Stimulated activated CD4-positive, alpha-beta T cell treated with anti-CD3 and anti-CD28 coated beads, Interleukin-12 subunit alpha, Interleukin-12 subunit beta, amount 100 ng/mL, for 48 hours (primary cell): ENCODE measurements at regions not wholly inside any gene's neighbourhood (a gene's known extent, or its start where the extent isn't known, plus 50 kb on each side); places are given as distances from the start of the nearest gene placed in this dataset.

ENCODE experiments used
- DNase-seq, 3 donors: peaks; one replicate each; pipeline ENCODE4 v3.0.0-alpha.2; 2020; ENCODE audit warnings: low read depth in 2 of 3, low spot score in 1 of 3

GRCh38 chr6:9957215-9957759 lies 457.6 kb downstream of the TFAP2A start:
- DNase-seq, result no peak

- DNase-seq, result no peak
These were observed 466.2 kb downstream of the TFAP2A start for GRCh38 chr6:9948678-9949077.

DNA sequence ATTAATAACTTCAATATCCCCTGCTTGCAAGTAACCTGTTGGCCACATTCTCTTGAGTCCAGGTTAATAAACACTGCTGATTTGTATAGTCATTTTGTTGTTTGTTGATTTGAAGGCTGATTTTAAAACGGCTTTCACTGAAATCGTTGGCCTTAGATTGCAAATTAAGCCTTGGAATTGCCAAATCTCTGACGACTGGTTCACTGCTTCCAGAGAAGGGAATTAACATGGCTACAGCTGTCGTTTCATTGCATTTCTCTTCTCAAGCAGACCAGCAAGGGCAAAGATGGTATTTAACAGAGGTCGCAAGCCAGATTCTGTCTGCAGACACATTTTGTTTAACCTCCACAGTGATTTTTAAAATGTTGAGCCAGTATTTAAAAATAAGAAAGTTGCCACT lies 470.9 kb downstream of the TFAP2A start:
- DNase-seq, result no peak

DNA sequence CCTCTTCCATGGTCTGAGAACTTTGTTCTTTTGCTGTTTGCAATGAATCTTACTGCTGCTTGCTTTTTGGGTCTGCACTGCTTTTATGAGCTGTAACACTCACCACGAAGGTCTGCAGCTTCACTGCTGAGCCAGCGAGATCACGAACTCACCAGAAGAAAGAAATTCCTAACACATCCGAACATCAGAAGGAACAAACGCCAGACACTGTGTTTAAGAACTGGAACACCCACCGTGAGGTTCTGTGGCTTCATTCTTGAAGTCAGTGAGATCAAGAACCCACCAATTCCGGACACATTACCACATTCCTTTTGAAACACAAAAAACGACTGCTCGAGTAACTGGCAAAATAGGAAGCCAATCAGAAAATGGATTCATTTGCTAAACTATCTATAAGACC lies 471.8 kb downstream of the TFAP2A start:
- no peak for DNase-seq

DNA sequence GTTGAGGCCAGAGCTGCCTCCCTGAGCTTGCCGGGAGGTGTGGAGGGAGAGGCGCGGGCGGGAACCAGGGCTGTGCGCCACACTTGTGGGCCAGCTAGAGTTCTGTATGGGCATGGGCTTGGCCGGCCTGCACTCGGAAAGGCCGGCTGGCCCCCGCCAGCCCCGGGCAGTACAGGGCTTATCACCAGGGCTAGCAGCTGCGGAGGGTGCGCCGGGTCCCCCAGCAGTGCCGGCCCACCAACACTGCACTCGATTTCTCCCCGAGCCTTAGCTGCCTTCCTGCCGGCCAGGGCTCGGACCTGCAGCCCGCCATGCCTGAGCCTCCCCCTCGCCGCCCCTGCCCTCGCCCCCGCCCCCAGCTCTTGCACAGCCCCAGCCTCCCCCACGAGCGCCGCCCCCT lies 472.7 kb downstream of the TFAP2A start:
- no peak for DNase-seq

GRCh38 chr6:9938801-9939200 lies 476.1 kb downstream of the TFAP2A start:
- no peak for DNase-seq

DNA sequence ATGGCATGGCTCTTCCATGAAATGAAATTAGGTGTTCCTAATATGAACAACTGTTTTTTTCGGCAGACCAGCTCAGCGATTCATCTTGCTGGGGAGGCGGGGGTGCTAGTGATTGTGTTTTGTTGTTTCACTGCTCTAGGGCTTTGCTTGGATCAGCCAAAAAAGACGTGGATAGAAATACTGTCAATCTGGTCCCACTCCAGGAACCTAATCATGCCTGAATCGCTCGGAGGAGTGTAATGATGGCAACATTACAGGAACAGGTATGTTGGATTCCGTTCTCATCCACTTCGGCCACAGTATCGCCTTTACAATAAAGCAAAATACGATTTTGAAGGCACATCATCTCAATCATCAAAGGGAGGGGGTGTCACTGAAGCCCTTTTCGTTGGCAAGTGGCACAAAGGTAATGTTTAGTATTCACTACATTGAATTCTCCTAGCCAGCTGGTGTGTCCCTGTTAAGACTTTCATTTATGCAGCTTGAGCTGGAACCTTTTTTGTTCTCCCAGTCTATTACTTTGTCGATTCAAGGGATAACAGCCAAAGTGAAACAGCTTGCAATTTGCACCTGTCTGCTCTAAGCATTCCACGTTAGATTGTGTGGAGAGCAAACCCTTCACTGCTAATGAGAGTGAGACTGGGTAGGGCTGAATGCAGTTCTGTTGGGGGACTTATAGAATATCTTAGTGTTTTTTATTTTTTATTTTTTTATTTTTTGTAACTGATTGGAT lies 477.7 kb downstream of the TFAP2A start:
- DNase-seq, result no peak

GRCh38 chr6:9936551-9936950 lies 478.3 kb downstream of the TFAP2A start:
- DNase-seq, result no peak

GRCh38 chr6:9933677-9934076 lies 481.2 kb downstream of the TFAP2A start:
- no peak for DNase-seq

GRCh38 chr6:9927275-9927674 lies 487.6 kb downstream of the TFAP2A start:
- no peak for DNase-seq

DNA sequence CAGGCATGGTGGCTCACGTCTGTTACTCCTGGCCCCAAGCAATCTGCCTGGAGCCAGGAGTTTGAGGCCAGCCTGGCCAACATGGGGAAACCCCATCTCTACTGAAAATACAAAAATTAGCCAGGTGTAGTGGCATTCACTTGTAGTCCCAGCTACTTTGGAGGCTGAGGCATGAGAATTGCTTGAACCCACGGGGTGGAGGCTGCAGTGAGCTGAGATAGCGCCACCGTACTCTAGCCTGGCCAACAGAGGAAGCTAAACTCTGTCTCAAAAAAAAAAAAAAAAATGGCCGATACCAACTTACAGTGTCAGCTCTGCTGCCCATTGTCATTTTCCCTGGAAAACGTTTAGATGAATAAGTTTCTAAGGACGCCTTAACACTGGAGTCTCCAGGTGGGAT lies 489.9 kb downstream of the TFAP2A start:
- no peak for DNase-seq

DNA sequence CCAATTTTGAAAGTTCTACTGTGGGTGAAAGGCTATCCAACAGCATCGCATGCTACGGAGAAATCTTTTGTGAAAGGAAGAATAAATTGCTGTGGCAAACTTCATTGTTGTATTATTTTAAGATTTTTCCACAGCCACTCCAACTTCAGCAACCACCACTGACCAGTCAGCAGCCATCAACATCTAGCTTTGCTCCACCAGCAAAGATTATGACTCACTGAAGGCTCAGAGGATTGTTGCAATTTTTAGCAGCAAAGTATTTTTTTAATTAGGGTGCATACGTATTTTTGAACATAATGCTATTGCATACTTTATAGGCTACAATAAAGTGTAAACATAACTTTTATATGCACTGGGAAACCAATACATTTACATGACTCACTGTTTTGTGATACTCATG lies 493.5 kb downstream of the TFAP2A start:
- no peak for DNase-seq

DNA sequence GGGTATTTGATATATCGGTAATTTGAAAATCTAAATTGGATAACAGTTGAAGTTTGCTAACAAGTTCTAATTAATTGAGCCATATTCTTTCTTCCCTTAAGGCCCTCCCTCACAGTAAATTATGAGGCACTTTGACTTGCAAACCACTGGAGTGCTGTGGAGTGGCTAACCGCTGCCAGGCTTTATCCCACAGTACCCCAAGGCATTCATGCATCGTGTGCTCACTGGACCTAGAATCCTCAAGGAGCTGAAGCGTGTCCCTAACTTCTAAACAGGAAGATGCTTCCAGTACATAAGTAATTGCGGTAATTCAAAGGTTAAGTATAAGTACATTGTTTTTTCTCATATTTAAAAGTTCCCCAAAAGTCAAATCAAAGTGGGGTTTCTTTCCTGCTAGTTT lies 499.9 kb downstream of the TFAP2A start:
- DNase-seq, result no peak

DNA sequence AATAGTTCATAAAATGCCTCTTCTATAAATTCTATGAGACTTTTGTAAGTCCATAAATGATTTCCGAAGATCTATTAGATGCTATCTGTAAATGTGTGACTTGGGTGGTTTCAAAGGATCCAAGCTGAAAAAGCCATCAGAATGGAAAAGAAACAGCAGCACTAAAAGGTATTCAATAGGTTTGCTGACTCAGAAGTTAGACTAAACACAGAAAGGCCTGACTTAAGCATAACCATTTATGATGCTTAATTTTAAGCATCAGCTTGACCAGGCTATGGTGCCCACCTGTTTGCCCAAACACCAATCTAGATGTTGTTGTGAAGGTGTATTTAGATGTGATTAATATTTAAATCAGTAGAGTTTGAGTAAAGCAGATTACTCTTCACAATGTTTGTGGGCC lies 513.5 kb downstream of the TFAP2A start:
- DNase-seq, result no peak

DNA sequence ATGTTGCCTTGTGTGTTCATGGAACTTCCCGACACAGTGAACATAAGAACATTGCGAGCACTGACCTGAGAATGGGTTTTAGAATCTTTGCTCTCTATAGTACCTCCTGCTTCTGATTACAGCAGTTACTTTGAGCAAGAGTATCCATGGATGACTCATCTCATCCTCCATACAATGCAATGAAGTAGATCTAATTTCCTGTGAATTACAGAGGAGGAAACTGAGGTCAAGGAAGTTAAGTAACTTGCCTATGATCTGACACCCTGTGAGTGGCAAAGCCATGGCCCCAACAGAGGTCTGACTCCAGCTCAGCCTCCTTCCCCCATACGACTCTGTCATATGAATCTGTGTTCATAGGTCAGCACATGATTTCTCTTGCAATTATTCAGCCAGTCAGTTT lies 518.1 kb downstream of the TFAP2A start:
- DNase-seq, result no peak

GRCh38 chr6:9890893-9891292 lies 524.0 kb downstream of the TFAP2A start:
- no peak for DNase-seq

DNA sequence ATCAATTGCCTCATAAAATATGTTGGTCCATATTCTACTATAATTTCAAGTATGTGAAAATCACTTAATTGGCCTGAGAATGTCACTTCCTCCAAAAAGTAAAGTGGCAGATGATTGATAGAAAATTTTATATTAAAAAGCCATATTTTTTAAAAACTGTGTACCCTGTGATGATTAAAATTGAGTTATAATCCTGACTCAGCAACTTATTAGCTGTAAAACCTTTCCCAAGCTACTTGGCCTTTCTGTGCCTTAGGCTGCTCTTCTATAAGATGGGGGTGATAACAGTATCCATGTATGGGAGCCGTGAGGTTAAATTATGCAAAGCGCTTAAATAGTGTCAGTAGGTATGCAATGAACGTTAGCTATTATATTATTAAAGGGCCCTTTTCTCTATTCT lies 524.4 kb downstream of the TFAP2A start:
- DNase-seq, result no peak

- DNase-seq, result no peak
These were observed 536.3 kb downstream of the TFAP2A start for GRCh38 chr6:9878535-9878934.

- DNase-seq, result no peak
These were observed 539.1 kb downstream of the TFAP2A start for GRCh38 chr6:9875605-9876353.

DNA sequence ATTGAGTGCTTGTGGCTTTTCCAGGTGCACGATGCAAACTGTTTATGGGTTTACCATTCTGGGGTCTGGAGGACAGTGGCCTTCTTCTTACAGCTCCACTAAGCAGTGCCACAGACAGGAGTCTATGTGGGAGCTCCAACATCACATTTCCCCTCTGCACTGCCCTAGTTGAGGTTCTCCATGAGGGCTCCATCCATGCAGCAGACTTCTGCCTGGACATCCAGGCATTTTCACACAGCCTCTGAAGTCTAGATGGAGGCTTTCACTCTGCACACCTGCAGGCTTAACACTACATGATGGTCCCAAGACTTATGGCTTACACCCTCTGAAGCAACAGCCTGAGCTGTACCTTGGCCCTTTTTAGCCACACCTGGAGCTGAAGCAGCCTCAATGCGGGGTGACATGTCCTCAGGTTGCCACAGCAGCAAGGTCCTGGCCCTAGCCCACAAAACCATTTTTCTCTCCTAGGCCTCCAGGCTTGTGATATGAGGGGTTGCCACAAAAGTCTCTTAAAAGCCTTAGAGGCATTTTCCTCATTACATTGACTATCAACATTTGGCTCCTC lies 552.2 kb downstream of the TFAP2A start:
- DNase-seq, result no peak

DNA sequence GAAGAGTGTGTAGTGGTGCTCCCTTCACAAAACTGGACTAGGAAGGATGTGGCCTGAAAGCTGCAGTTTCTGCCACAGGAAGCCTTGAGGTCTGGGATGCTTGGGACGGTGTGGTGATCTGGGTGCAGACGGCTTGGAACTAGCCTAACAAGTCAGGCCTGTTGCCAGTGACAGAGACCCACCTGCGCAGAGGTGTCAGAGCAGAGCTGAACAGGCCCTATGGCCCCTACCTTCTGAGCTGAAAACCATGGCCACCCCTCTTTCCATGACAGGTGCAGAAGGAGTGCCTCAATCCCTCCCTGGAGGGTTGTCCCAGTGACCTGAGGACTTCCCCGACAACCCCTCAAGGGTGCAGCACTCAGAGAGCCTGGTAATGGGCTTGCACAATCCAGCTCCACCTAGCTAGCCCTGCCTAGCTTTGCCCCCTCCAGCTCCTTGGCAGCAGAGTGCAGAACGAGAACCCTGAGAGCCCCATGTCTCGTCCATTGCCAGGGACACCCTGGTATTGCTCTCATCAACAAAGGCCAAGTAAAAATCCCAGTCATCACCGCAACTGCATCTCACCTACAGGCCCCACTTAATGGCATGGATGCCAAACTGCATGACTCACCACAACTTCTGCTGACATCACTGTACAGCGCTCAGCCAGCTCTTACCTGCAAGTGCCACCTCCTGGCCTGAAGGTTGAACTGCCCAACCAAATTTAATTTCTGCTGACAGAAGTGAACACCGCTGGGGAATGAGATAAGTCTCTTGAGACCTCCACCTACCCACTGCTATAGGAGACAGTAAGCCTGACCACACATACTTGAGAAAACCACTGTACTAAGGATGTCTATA lies 563.1 kb downstream of the TFAP2A start:
- no peak for DNase-seq
